IMR-90 (cell line): ENCODE measurements at regions not wholly inside any gene's neighbourhood (a gene's known extent, or its start where the extent isn't known, plus 50 kb on each side); places are given as distances from the start of the nearest gene placed in this dataset.

Experiments used
- ATAC-seq: fragments of 200-7000 bp; cut with Tn5 transposase; 2 replicates; pipeline ENCODE4 v1.9.1; 2020; ENCODE audit warnings: low read depth, mild to moderate bottlenecking, moderate library complexity
- BruUV-seq: library from RNA; stranded (reverse); fragments of 400-500 nt; replicated peaks from 2 replicates; lab custom pipeline; 2021; lab: Mats Ljungman, UMichigan
- CTCF ChIA-PET: fragments of 300-600 bp; formaldehyde crosslinking; extraction: SDS; loops from one replicate; lab custom pipeline; 2021; ENCODE audit warnings: antibody characterized with exemption; lab: Yijun Ruan, JAX
- POLR2A ChIA-PET: fragments of 300-600 bp; sonication (Branson Sonifier 250); formaldehyde crosslinking; loops from one replicate; lab custom pipeline; 2022; ENCODE audit warnings: antibody characterized with exemption; ENCODE audit not compliant: unreplicated experiment; lab: Charles Lee
- DNase-seq: peaks from one replicate; pipeline ENCODE4 v3.0.0; 2013
- H2AFZ ChIP-seq: replicated peaks from 2 replicates; pipeline ENCODE3; 2013; ENCODE audit warnings: low read length, mild to moderate bottlenecking; ENCODE audit not compliant: poor library complexity
- H2AK5ac ChIP-seq: 2 replicates; pipeline ENCODE4 v1.6.1; 2013; ENCODE audit warnings: low read depth, low read length, inconsistent platforms
- H2AK9ac ChIP-seq: replicated peaks from 2 replicates; pipeline ENCODE3; 2013; ENCODE audit warnings: mild to moderate bottlenecking, low read depth, low read length, moderate library complexity; ENCODE audit not compliant: poor library complexity
- H2BK120ac ChIP-seq: 2 replicates; pipeline ENCODE4 v1.6.1; 2013; ENCODE audit warnings: low read depth, low read length, inconsistent platforms
- H2BK15ac ChIP-seq: 3 replicates; pipeline ENCODE4 v1.6.1; 2013; ENCODE audit warnings: low read depth, low read length, inconsistent platforms
- H2BK20ac ChIP-seq: 2 replicates; pipeline ENCODE4 v1.6.1; 2013; ENCODE audit warnings: low read depth, mild to moderate bottlenecking, inconsistent platforms, low read length, moderate library complexity
- H2BK5ac ChIP-seq: 2 replicates; pipeline ENCODE4 v1.6.1; 2013; ENCODE audit warnings: mild to moderate bottlenecking, low read depth, low read length, inconsistent platforms; ENCODE audit not compliant: poor library complexity, severe bottlenecking
- H3K14ac ChIP-seq: replicated peaks from 2 replicates; pipeline ENCODE4 v1.6.1; 2013; ENCODE audit warnings: low read depth, low read length, inconsistent platforms
- H3K18ac ChIP-seq: 2 replicates; pipeline ENCODE4 v1.6.1; 2013; ENCODE audit warnings: low read depth, low read length, control low read depth
- H3K23ac ChIP-seq: 2 replicates; pipeline ENCODE4 v1.6.1; 2013; ENCODE audit warnings: low read depth, low read length, inconsistent platforms
- H3K27ac ChIP-seq: 2 replicates; pipeline ENCODE4 v1.5.1; 2013; ENCODE audit warnings: mild to moderate bottlenecking, control low read depth, low read length; ENCODE audit not compliant: insufficient read depth
- H3K27me3 ChIP-seq: 2 replicates; pipeline ENCODE4 v1.6.1; 2013; ENCODE audit warnings: low read length; ENCODE audit not compliant: control insufficient read depth, insufficient read depth
- H3K36me3 ChIP-seq: 2 replicates; pipeline ENCODE4 v1.6.1; 2013; ENCODE audit warnings: low read length, mixed read lengths; ENCODE audit not compliant: control insufficient read depth, insufficient read depth
- H3K4ac ChIP-seq: 2 replicates; pipeline ENCODE4 v1.6.1; 2013; ENCODE audit warnings: low read depth, low read length, inconsistent platforms
- H3K4me1 ChIP-seq: 2 replicates; pipeline ENCODE4 v1.6.1; 2013; ENCODE audit warnings: low read length, mixed read lengths; ENCODE audit not compliant: control insufficient read depth, insufficient read depth
- H3K4me2 ChIP-seq: 2 replicates; pipeline ENCODE4 v1.6.1; 2013; ENCODE audit warnings: low read depth, mild to moderate bottlenecking, control low read depth, low read length, moderate library complexity
- H3K4me3 ChIP-seq: 2 replicates; pipeline ENCODE4 v1.5.1; 2013; ENCODE audit warnings: low read depth, mild to moderate bottlenecking, control low read depth, low read length, moderate library complexity; ENCODE audit not compliant: insufficient read depth
- H3K56ac ChIP-seq: 2 replicates; pipeline ENCODE4 v1.6.1; 2013; ENCODE audit warnings: low read length, inconsistent platforms; ENCODE audit not compliant: insufficient read depth; ENCODE audit errors: extremely low read depth
- H3K79me1 ChIP-seq, 2 experiments: 2 replicates each; pipeline ENCODE4 v1.6.1; 2013; ENCODE audit warnings: low read length in 2 of 2, inconsistent platforms in 1 of 2, low read depth in 1 of 2
- H3K9ac ChIP-seq: 2 replicates; pipeline ENCODE4 v1.6.1; 2013; ENCODE audit warnings: low read depth, low read length, control low read depth
- H3K9me1 ChIP-seq: 2 replicates; pipeline ENCODE4 v1.6.1; 2013; ENCODE audit warnings: low read length, inconsistent platforms; ENCODE audit not compliant: insufficient read depth
- H3K9me3 ChIP-seq: 2 replicates; pipeline ENCODE4 v1.6.1; 2013; ENCODE audit warnings: low read length; ENCODE audit not compliant: control insufficient read depth, insufficient read depth
- H4K20me1 ChIP-seq: 2 replicates; pipeline ENCODE4 v1.6.1; 2013; ENCODE audit warnings: low read length, inconsistent platforms; ENCODE audit not compliant: insufficient read depth
- H4K5ac ChIP-seq: 2 replicates; pipeline ENCODE4 v1.6.1; 2013; ENCODE audit warnings: mild to moderate bottlenecking, low read depth, low read length, control low read depth
- H4K8ac ChIP-seq, 2 experiments: 2 replicates each; pipeline ENCODE4 v1.6.1; 2013; ENCODE audit warnings: low read depth in 2 of 2, low read length in 2 of 2, control low read depth in 1 of 2, inconsistent platforms in 1 of 2
- H4K91ac ChIP-seq: 2 replicates; pipeline ENCODE4 v1.6.1; 2013; ENCODE audit warnings: low read depth, low read length, inconsistent platforms; ENCODE audit not compliant: insufficient read depth
- CEBPB ChIP-seq: IDR thresholded peaks from 2 replicates; pipeline ENCODE4 v1.6.1; 2012; ENCODE audit warnings: low read depth, low read length, improper control_type of control experiment
- CHD1 ChIP-seq: IDR thresholded peaks from 2 replicates; pipeline ENCODE4 v1.6.1; 2012; ENCODE audit warnings: low read depth, low read length, improper control_type of control experiment
- FOS ChIP-seq: fragments of 150-350 bp; IDR thresholded peaks from 2 replicates; pipeline ENCODE4 v1.6.1; 2016; ENCODE audit warnings: low read depth, low read length
- MAFK ChIP-seq: IDR thresholded peaks from 2 replicates; pipeline ENCODE4 v1.6.1; 2012; ENCODE audit warnings: low read depth, low read length, improper control_type of control experiment
- MAZ ChIP-seq: IDR thresholded peaks from 2 replicates; pipeline ENCODE4 v1.6.1; 2012; ENCODE audit warnings: low read depth, mild to moderate bottlenecking, low read length, improper control_type of control experiment, moderate library complexity, borderline replicate concordance
- MXI1 ChIP-seq: IDR thresholded peaks from 2 replicates; pipeline ENCODE4 v1.6.1; 2012; ENCODE audit warnings: low read depth, mild to moderate bottlenecking, low read length, moderate library complexity, borderline replicate concordance
- NFE2L2 ChIP-seq: fragments of 150-350 bp; IDR thresholded peaks from 2 replicates; pipeline ENCODE4 v1.6.1; 2016; ENCODE audit warnings: low read depth, mild to moderate bottlenecking, low read length
- POLR2A ChIP-seq: IDR thresholded peaks from 2 replicates; pipeline ENCODE4 v1.6.1; 2012; ENCODE audit warnings: mild to moderate bottlenecking, low read depth, low read length
- RAD21 ChIP-seq: IDR thresholded peaks from 2 replicates; pipeline ENCODE4 v1.6.1; 2012; ENCODE audit warnings: low read length, improper control_type of control experiment
- RCOR1 ChIP-seq: IDR thresholded peaks from 2 replicates; pipeline ENCODE4 v1.6.1; 2012; ENCODE audit warnings: mild to moderate bottlenecking, low read length, improper control_type of control experiment; ENCODE audit not compliant: insufficient replicate concordance
- SMC3 ChIP-seq: fragments of 150-350 bp; IDR thresholded peaks from 2 replicates; pipeline ENCODE4 v1.6.1; 2016; ENCODE audit warnings: low read depth, mild to moderate bottlenecking, antibody characterized with exemption, low read length, moderate library complexity
- WGBS, 2 experiments: methylation state at CpG; one replicate each; pipeline versions ENCODE4 v1.1.5 to v1.1.7; 2013; ENCODE audit warnings: missing lambda C conversion rate in 2 of 2; ENCODE audit not compliant: insufficient read length in 1 of 2; ENCODE audit errors: extremely low coverage in 2 of 2; 5-methylcytosine and 5-hydroxymethylcytosine counted together
- dilution Hi-C: fragments of 300-500 bp; cut with HindIII; formaldehyde crosslinking; loops from one replicate; pipeline ENCODE4 v1.14.3; 2018; ENCODE audit warnings: low sequenced_read_pairs; ENCODE audit not compliant: unreplicated experiment
- in situ Hi-C: fragments of 300-500 bp; cut with MboI; formaldehyde crosslinking; loops from 3 replicates; pipeline ENCODE4 v1.14.3; 2019; ENCODE audit warnings: low sequenced_read_pairs, inconsistent platforms, mixed read lengths
- intact Hi-C: fragments of 100-400 bp; cut with micrococcal nuclease; formaldehyde crosslinking; loops from 2 replicates; pipeline ENCODE4 v1.10.0; 2022
- TF ChIP-seq, protein P1 (sequence below): fragments of 150-350 bp; IDR thresholded peaks from 2 replicates; pipeline ENCODE4 v1.6.1; 2016; ENCODE audit warnings: low read depth, mild to moderate bottlenecking, low read length, moderate library complexity, borderline replicate concordance
- TF ChIP-seq, protein P2 (sequence below): conservative IDR thresholded peaks from 2 replicates; pipeline ENCODE4 v1.5.1; 2012; ENCODE audit warnings: mild to moderate bottlenecking, low read depth, low read length, improper control_type of control experiment
- TF ChIP-seq, protein P3 (sequence below): fragments of 150-350 bp; IDR thresholded peaks from 2 replicates; pipeline ENCODE4 v1.6.1; 2017; ENCODE audit warnings: mild to moderate bottlenecking, antibody characterized with exemption, low read length, low read depth

DNA sequence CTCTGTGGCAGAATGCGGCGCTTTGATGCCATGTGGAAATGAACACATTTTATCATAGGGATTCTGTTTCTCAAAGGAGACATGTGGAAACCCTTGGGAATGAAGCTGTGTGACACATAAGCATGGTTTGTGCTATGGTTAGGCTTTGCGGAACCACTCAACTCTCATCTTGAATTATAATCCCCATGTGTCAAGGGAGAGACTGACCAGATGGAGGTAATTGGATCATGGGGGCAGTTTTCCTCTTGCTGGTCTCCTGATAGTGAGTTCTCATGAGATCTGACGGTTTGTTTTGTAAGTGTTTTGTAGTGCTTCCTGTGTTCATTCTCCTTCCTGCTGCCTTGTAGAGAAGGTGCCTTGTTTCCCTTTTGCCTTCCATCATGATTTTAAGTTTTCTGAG is 1109.2 kb upstream of the ALCAM start:
- Histone ChIP-seq H2BK20ac (no peak overlapping the region), H3K9me1 (no peaks in the 10 kb centered on the region), H3K23ac (no peak overlapping the region), H3K9me3 (no peaks in the 10 kb centered on the region), H3K4ac (no peak overlapping the region), H3K4me3 (no peak overlapping the region), H4K5ac (no peak overlapping the region), H2AK5ac (no peak overlapping the region), H3K9ac (no peak overlapping the region), H4K8ac (no peak overlapping the region), H2BK15ac (no peak overlapping the region), H2AK9ac (no peak overlapping the region), H2BK120ac (no peak overlapping the region), H3K79me1 (no peaks in the 10 kb centered on the region), H3K18ac (no peak overlapping the region), H3K56ac (no peak overlapping the region), H3K14ac (no peak overlapping the region), H2AFZ (no peak overlapping the region), H4K91ac (no peak overlapping the region), H4K20me1 (no peaks in the 10 kb centered on the region), H2BK5ac (no peak overlapping the region), H3K27ac (no peak overlapping the region), H3K4me2 (no peak overlapping the region), H3K4me1 (no peaks in the 10 kb centered on the region), H3K27me3 (no peaks in the 10 kb centered on the region), H3K36me3 (no peaks in the 10 kb centered on the region)
- ChIA-PET POLR2A (no interaction called here), CTCF (no interaction called here)
- no CpG with 5 or more reads among the region's 4 CpGs for WGBS, 2 experiments
- intact Hi-C loops (no loop called here), in situ Hi-C loops (no loop called here), dilution Hi-C loops (no loop called here)
- no peak for ATAC-seq
- no peak for TF ChIP-seq MXI1
- TF ChIP-seq, protein P1, sequence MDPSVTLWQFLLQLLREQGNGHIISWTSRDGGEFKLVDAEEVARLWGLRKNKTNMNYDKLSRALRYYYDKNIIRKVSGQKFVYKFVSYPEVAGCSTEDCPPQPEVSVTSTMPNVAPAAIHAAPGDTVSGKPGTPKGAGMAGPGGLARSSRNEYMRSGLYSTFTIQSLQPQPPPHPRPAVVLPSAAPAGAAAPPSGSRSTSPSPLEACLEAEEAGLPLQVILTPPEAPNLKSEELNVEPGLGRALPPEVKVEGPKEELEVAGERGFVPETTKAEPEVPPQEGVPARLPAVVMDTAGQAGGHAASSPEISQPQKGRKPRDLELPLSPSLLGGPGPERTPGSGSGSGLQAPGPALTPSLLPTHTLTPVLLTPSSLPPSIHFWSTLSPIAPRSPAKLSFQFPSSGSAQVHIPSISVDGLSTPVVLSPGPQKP = no peak
- TF ChIP-seq, protein P2, sequence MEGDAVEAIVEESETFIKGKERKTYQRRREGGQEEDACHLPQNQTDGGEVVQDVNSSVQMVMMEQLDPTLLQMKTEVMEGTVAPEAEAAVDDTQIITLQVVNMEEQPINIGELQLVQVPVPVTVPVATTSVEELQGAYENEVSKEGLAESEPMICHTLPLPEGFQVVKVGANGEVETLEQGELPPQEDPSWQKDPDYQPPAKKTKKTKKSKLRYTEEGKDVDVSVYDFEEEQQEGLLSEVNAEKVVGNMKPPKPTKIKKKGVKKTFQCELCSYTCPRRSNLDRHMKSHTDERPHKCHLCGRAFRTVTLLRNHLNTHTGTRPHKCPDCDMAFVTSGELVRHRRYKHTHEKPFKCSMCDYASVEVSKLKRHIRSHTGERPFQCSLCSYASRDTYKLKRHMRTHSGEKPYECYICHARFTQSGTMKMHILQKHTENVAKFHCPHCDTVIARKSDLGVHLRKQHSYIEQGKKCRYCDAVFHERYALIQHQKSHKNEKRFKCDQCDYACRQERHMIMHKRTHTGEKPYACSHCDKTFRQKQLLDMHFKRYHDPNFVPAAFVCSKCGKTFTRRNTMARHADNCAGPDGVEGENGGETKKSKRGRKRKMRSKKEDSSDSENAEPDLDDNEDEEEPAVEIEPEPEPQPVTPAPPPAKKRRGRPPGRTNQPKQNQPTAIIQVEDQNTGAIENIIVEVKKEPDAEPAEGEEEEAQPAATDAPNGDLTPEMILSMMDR = no peak
- no peak for TF ChIP-seq CEBPB
- no peak for TF ChIP-seq MAZ
- no peak for TF ChIP-seq CHD1
- no peak for TF ChIP-seq RAD21
- TF ChIP-seq SMC3 = no peak
- TF ChIP-seq, protein P3, sequence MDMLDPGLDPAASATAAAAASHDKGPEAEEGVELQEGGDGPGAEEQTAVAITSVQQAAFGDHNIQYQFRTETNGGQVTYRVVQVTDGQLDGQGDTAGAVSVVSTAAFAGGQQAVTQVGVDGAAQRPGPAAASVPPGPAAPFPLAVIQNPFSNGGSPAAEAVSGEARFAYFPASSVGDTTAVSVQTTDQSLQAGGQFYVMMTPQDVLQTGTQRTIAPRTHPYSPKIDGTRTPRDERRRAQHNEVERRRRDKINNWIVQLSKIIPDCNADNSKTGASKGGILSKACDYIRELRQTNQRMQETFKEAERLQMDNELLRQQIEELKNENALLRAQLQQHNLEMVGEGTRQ = no peak
- TF ChIP-seq RCOR1 = no peak
- TF ChIP-seq FOS = no peak
- no peak for TF ChIP-seq MAFK
- no peak for TF ChIP-seq NFE2L2
- no peak for TF ChIP-seq POLR2A
- no TSS peak for BruUV-seq
- no peak for DNase-seq
